ENCODE measurements at regions not wholly inside any gene's neighbourhood (a gene's known extent, or its start where the extent isn't known, plus 50 kb on each side); places are given as distances from the start of the nearest gene placed in this dataset.
A peak's percentile ranks its signal among the peaks of the same experiment; 100 is the strongest.

DNA sequence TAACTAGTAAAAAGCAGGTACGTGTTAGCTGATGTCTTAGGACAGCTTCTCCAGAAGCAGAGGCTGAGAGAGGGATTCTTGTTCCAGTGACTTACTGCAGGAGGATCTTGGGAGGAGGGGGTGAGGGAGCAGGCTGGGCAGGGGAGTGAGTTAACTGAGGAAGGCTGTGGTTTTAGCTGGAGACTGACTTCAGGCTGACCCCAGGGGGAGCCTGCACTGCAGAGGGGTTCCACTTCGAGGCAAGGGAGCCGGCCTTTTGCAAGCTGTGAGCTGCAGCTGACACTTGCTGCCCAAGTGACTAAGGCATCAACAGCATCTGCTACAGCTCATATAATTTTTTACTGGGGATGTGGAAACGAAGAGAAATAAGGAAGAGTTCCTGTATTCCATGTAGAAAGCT, 50.4 kb upstream of the SOD1 start:
- H3K9me3 ChIP-seq = no peaks in the 10 kb centered on the region
- 51 to 63% (median 58%) methylated on average over 4 of the region's 4 CpGs for WGBS, 4 donors
- H3K4me1 ChIP-seq = peaks cover 0 to 4% (median 0%) of the 10 kb centered on the region in 12 donors
- no peak overlapping the region for H3K4me3 ChIP-seq
- intact Hi-C loops (cut with DNase I) = loop anchor here in 4 of 10 donors (5.0 to 10.0 kb wide), 3 partner anchors 264 to 514 kb away; partner anchors contain the start of gene TIAM1 (in 2 of the 4)
- TF ChIP-seq, protein P1, sequence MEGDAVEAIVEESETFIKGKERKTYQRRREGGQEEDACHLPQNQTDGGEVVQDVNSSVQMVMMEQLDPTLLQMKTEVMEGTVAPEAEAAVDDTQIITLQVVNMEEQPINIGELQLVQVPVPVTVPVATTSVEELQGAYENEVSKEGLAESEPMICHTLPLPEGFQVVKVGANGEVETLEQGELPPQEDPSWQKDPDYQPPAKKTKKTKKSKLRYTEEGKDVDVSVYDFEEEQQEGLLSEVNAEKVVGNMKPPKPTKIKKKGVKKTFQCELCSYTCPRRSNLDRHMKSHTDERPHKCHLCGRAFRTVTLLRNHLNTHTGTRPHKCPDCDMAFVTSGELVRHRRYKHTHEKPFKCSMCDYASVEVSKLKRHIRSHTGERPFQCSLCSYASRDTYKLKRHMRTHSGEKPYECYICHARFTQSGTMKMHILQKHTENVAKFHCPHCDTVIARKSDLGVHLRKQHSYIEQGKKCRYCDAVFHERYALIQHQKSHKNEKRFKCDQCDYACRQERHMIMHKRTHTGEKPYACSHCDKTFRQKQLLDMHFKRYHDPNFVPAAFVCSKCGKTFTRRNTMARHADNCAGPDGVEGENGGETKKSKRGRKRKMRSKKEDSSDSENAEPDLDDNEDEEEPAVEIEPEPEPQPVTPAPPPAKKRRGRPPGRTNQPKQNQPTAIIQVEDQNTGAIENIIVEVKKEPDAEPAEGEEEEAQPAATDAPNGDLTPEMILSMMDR (IDR thresholded peaks at IDR 0.05) = no peak
- TF ChIP-seq POLR2A (IDR thresholded peaks at IDR 0.05) = no peak
- DNase-seq (no peak), ATAC-seq (no peak)
- H3K36me3 ChIP-seq = no peaks in the 10 kb centered on the region
- peaks cover 0 to 10% (median 0%) of the 10 kb centered on the region in 9 donors for H3K27me3 ChIP-seq
- H3K27ac ChIP-seq = no peak overlapping the region

DNA sequence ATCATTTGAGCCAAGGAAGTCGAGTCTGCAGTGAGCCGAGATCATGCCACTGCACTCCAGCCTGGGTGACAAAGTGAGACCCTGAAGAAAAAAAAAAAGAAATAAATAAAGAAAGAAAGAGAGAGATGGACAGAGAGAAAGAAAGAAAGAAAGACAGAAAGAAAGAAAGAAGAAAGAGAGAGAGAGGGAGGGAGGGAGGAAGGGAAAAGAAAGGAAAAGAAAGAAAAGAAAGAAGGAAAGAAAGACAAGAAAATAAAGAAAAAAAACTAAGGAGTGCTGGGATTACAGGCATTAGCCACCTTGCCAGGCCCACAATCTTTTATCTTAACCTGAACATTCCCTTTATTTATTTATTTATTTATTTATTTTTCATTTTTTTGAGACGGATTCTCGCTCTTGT, 51.7 kb upstream of the SOD1 start:
- no peak for TF ChIP-seq POLR2A (IDR thresholded peaks at IDR 0.05)
- TF ChIP-seq, protein P1 (IDR thresholded peaks at IDR 0.05) = no peak
- ATAC-seq = no peak
- 90 to 96% (median 92%) methylated on average over 4 of the region's 4 CpGs for WGBS, 4 donors

GRCh38 chr21:31606081-31606874, 53.2 kb upstream of the SOD1 start:
- Histone ChIP-seq H3K9me3 (no peaks in the 10 kb centered on the region), H3K27me3 (no peaks in the 10 kb centered on the region), H3K27ac (no peak overlapping the region), H3K4me3 (no peak overlapping the region), H3K4me1 (peaks cover 0 to 4% (median 0%) of the 10 kb centered on the region in 12 donors), H3K36me3 (no peaks in the 10 kb centered on the region)
- ATAC-seq = no peak
- no peak for DNase-seq
- intact Hi-C loops (cut with DNase I) = loop anchor here in 4 of 10 donors (5.0 to 10.0 kb wide), 3 partner anchors 261 to 511 kb away; partner anchors contain the start of gene TIAM1 (in 2 of the 4)
- TF ChIP-seq POLR2A (IDR thresholded peaks at IDR 0.05) = no peak
- TF ChIP-seq, protein P1 (IDR thresholded peaks at IDR 0.05) = no peak
- 82 to 93% (median 86%) methylated on average over 11 of the region's 11 CpGs for WGBS, 4 donors

More for the DNA sequence above, 51.7 kb upstream of the SOD1 start:
- Histone ChIP-seq H3K27me3 (peaks cover 0 to under 1% (median 0%) of the 10 kb centered on the region in 9 donors), H3K27ac (no peak overlapping the region), H3K4me1 (peaks cover 0 to 4% (median 0%) of the 10 kb centered on the region in 12 donors), H3K4me3 (no peak overlapping the region), H3K36me3 (no peaks in the 10 kb centered on the region), H3K9me3 (no peaks in the 10 kb centered on the region)
- no peak for DNase-seq
- intact Hi-C loops (cut with DNase I) = loop anchor here in 4 of 10 donors (5.0 to 10.0 kb wide), 3 partner anchors 263 to 513 kb away; partner anchors contain the start of gene TIAM1 (in 2 of the 4)

GRCh38 chr21:31604591-31605190, 54.8 kb upstream of the SOD1 start:
- H3K9me3 ChIP-seq = no peaks in the 10 kb centered on the region
- 33 to 41% (median 36%) methylated on average over 11 of the region's 11 CpGs for WGBS, 4 donors
- no peak overlapping the region for H3K4me3 ChIP-seq
- DNase-seq (peak; percentile 35 to 79 (median 47)), ATAC-seq (peak in 3 of 4 donors; percentile 54 to 59 (median 58))
- TF ChIP-seq, protein P1 (IDR thresholded peaks at IDR 0.05) = peak; percentile 81 to 95 (median 88)
- no peak for TF ChIP-seq POLR2A (IDR thresholded peaks at IDR 0.05)
- H3K4me1 ChIP-seq = peaks cover 0 to 4% (median 0%) of the 10 kb centered on the region in 12 donors
- no peaks in the 10 kb centered on the region for H3K27me3 ChIP-seq
- H3K27ac ChIP-seq = no peak overlapping the region
- intact Hi-C loops (cut with DNase I) = loop anchor here (1.0 to 10.0 kb wide), 11 partner anchors 260 to 510 kb away; partner anchors contain the start of gene TIAM1 (in 2 of the 10)
- H3K36me3 ChIP-seq = no peaks in the 10 kb centered on the region
